GM20431 (cell line): ENCODE measurements at regions not wholly inside any gene's neighbourhood (a gene's known extent, or its start where the extent isn't known, plus 50 kb on each side); places are given as distances from the start of the nearest gene placed in this dataset.
"Not testable (repeated sequence)": the region's sequence is repeated elsewhere in the genome, so short reads cannot be mapped to it uniquely, and the experiment has no call there.

ENCODE experiments used
- in situ Hi-C: fragments of 300-500 bp; cut with MseI, MboI; formaldehyde crosslinking; loops from one replicate; pipeline ENCODE4 v1.15.0; 2020; ENCODE audit warnings: low sequenced_read_pairs; ENCODE audit not compliant: unreplicated experiment

GRCh38 chr5:94028001-94028400 is 286.6 kb upstream of the POU5F2 start:
- in situ Hi-C loops = no loop called here

GRCh38 chr5:94027145-94027544 is 285.7 kb upstream of the POU5F2 start:
- in situ Hi-C loops = no loop called here

GRCh38 chr5:94025788-94026473 is 284.5 kb upstream of the POU5F2 start:
- in situ Hi-C loops = no loop called here

GRCh38 chr5:94024620-94025019 is 283.2 kb upstream of the POU5F2 start:
- in situ Hi-C loops = no loop called here

- in situ Hi-C loops = no loop called here
Measured at GRCh38 chr5:94024101-94024500, 282.7 kb upstream of the POU5F2 start.

GRCh38 chr5:94021246-94021645 is 279.8 kb upstream of the POU5F2 start:
- in situ Hi-C loops = no loop called here

GRCh38 chr5:94017579-94017978 is 276.2 kb upstream of the POU5F2 start:
- in situ Hi-C loops = no loop called here

GRCh38 chr5:94010814-94011213 is 269.4 kb upstream of the POU5F2 start:
- in situ Hi-C loops = no loop called here

GRCh38 chr5:94009161-94009560 is 267.8 kb upstream of the POU5F2 start:
- in situ Hi-C loops = no loop called here

DNA sequence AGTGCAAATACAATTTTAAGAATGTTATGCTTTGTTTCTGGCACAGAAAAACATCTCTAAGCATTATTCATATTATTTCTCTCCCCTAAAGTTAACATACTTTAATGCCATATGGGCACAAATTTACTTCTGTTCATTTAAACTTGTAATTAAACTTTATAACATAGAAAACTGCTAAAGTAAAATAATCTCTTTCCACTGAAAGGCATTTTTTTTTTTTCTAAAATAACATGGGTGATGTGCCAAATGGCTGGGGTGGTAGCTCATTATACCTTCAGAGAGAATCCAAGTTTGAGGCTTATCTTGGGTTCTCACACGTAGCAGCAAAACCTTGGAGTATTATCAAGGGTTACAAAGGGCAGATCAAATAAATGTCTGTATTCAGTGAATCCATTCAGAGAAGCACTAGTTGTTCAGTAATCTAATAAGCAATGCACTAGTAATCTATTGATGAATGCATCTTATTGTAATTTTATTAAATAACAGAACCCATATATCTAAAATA is 257.6 kb upstream of the POU5F2 start:
- in situ Hi-C loops = no loop called here

- in situ Hi-C loops = no loop called here
Measured at GRCh38 chr5:93997562-93997961, 256.2 kb upstream of the POU5F2 start.

DNA sequence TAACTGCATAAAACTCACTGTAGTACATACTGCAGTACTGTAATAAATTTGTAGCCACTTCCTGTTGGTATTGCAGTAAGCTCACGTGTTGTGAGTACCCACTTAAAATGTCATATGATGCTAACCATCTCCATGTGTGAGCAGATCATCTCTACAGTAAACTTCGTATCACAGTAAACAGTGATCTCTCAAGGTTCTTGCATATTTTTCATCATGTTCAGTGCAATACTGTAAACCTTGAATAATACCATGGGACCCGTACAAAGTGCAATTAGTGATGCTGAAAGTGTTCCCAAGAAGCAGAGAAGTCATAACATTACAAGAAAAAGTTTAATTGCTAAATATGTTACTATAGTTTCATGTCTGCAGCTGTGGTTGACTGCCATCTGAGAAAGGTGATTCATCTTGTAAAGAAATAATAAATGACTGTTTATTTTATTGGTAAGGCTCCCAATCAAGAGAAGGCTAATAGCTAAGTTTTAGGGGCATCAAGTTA is 253.8 kb upstream of the POU5F2 start:
- in situ Hi-C loops = no loop called here

DNA sequence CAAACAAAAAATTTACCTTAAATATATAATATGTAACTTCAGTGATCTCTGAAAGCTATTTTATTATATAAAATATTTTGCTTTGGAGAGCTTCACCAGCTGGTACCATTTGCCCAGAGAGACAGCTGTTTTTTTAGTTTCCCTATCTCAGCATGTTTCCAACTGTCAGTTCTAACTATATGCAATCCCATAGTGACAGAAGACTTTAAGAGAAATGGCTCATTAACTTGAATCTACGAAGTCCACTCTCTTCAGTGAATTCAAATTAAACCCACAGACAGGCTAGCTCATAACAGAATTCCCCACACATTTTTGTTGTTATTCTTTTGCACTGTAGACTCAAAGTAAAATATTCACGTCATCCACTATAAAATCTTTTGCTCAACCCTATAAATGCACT is 251.8 kb upstream of the POU5F2 start:
- in situ Hi-C loops = no loop called here

DNA sequence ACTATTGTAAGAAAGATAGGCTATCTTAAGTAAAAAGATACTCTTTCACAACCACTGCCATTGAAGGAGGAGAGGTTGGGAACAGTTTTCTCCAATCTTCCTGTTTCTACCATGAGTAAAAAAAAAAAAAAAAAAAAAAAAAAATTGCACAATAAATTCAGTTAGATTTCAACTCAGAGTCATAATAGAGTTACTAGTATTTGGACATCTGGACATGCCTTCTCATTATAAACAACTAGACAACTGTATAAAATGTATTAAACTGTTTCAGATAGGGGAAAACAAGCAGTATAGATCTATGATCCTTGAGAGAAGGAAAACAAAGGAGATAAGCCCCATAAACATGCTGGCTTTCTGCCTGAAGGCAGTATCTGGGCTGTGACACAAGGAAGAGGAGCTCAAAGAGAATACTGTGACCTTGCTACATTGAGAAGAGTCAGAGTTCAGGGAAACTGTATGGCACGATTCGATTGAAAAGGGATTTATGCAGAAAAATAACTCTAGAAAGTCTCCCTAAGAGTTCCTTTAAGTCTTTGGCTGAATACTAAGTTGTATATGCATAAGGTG is 249.2 kb upstream of the POU5F2 start:
- in situ Hi-C loops = no loop called here

DNA sequence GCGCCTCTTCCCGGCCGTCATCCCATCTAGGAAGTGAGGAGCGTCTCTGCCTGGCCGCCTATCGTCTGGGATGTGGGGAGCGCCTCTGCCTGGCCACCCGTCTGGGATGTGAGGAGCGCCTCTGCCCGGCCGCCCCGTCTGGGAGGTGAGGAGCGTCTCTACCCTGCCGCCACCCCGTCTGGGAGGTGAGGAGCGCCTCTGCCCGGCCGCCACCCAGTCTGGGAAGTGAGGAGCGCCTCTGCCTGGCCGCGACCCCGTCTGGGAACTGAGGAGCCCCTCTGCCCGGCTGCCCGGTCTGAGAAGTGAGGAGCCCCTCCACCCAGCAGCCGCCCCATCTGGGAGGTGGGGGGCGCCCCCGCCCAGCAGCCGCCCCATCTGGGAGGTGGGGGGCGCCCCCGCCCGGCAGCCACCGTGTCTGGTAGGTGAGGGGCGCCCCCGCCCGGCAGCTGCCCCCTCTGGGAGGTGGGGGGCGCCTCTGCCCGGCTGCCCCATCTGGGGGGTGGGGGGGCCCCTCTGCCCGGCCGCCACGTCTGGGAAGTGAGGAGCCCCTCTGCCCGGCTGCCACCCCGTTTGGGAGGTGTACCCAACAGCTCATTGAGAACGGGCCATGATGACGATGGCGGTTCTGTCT is 244.7 kb upstream of the POU5F2 start:
- in situ Hi-C loops = not testable (repeated sequence)

DNA sequence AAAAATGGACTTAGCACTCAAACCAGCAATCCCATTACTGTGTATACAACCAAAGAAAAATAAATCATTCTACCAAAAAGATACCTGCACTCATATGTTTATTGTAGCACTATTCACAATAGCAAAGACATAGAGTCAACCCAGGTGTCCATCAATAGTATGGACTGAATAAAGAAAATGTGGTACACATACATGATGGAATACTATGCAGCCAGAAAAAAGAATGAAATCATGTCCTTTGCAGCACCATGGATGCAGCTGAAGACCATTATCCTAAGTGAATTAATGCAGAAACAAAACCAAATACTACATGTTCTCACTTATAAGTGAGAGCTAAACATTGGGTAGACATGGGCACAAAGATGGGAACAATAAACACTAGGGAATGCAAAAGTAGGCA is 236.8 kb upstream of the POU5F2 start:
- in situ Hi-C loops = no loop called here

DNA sequence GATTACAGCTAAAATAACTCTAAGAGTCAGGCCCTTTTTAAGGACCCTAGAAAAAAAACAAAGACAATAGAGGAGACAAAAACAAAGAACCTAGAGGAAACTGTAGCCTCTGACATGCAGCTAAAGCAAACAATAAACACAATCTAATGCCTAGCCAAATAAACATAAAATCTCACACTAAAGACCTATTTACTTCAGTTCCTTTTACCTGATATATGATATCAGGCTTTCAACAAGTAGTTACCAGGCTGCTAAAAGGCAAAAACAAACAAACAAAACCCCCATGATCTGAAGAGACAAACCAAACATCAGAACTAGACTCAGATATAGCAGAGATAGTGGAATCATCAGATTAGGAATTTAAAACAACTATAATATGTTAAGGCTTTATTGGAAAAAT is 226.5 kb upstream of the POU5F2 start:
- in situ Hi-C loops = no loop called here

DNA sequence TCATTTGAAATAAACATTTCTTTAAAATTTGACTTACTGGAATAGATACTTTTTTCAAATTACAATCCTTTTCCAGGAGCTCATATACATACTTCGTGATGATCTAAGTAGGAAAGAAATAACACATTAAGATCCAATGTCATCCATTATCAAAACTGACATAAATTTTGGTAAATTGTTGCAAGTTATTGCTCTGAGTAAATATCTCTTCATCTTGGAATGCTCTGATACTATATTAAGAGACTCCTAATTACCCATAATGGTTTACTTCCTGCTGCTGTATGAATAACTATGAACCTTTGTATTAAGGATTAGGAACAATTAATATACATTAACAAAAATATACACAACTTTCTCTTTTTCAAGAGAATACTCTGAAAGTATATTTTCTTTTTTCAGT is 223.0 kb upstream of the POU5F2 start:
- in situ Hi-C loops = no loop called here

DNA sequence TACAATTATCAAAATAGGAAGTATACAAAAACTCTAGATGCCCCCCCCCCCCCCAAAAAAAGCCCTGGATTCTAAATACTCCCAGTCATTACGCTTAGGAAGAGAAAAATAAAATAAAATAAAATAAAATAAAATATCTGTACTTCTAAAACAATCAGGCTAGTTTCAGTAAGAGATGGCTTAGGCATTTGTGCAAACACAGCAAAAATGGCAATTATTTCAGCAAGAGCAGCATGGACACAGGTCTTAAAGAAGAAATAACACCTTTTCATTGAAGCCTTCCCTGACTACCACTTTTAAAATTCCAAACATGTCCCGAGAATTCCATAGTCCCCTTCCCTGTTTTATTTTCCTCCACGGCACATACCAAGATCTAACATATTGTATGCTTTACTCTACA is 218.6 kb upstream of the POU5F2 start:
- in situ Hi-C loops = no loop called here

GRCh38 chr5:93956006-93956405 is 214.6 kb upstream of the POU5F2 start:
- in situ Hi-C loops = no loop called here

- in situ Hi-C loops = no loop called here
Measured at GRCh38 chr5:93954421-93955069, 213.1 kb upstream of the POU5F2 start.
